HG03025 (cell line): ENCODE measurements at regions not wholly inside any gene's neighbourhood (a gene's known extent, or its start where the extent isn't known, plus 50 kb on each side); places are given as distances from the start of the nearest gene placed in this dataset.

Source experiments
- ATAC-seq: cut with Tn5 transposase; IDR thresholded peaks from one replicate; pipeline ENCODE4 v1.9.1; 2021; ENCODE audit warnings: mild to moderate bottlenecking, moderate library complexity; ENCODE audit not compliant: unreplicated experiment, low FRiP score

DNA sequence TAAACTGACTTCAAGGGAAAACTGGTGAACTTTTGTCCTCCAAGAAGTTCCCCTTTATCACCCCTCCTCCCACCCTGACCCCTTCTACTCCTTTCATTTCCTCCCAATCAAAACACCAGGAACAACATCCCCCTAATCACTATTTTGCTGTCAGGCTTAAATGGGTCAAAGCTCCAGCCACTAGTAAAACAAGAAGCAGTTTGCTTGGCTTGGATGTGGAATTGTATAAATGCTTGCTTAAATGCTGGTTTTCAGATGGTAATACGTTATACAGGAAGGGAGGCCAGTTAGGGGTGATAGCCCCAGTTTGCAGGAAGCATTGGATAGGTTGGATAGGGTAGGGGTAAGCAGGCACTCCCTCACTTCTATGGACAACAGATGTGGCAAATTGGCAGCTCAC, 473.6 kb downstream of the AGTPBP1 start:
- ATAC-seq, result no peak

DNA sequence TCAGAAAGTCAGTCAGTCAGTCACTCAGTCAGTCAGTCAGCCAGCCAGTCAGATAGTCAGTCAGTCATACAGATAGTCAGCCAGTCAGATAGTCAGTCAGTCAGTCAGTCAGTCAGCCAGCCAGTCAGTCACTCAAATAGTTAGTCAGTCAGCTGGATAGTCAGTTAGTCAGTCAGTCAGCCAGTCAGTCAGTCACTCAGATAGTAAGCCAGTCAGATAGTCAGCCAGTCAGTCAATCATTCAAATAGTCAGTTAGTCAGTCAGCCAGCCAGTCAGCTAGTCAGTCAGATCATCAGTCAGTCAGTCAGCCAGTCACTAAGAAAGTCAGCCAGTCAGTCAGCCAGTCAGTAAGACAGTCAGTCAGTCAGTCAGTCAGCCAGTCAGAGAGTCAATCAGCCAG, 477.1 kb downstream of the AGTPBP1 start:
- no peak for ATAC-seq

DNA sequence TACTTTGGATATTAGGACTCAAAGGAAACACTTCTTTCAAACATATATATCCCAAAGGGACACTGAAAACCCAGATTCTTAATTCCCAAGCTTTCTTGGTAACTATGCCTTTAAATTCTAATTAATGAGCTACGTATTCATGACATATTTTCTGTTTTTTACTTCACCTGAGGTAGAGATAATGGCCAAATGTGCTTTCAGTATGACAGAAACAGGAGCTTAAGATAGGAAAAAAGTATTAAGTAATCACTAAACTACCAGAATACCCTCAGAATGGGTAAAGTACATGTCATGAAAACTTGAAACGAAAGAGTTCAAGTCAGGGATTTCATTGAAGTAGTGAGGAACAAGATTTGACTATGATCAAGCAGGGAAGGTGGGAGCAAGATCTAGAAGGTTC, 478.5 kb downstream of the AGTPBP1 start:
- ATAC-seq, result no peak

DNA sequence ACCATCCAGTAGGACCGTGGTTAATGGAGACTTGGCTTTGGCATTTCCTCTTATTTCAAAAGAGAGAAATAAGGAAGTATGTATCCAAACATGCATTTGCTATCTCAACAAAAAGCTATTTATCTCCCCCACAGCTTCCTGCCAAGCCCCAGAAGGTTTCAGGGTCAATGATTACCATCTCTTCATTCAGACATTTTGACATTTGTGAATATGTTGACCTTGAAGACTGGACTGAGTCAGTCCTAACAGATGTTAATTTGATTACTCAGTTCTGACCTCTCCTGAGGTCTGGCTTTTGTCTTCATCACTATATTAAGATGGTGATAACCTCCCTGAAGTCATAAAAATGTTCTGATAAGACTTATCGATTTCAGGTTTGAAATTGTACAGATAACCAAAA, 479.4 kb downstream of the AGTPBP1 start:
- no peak for ATAC-seq

DNA sequence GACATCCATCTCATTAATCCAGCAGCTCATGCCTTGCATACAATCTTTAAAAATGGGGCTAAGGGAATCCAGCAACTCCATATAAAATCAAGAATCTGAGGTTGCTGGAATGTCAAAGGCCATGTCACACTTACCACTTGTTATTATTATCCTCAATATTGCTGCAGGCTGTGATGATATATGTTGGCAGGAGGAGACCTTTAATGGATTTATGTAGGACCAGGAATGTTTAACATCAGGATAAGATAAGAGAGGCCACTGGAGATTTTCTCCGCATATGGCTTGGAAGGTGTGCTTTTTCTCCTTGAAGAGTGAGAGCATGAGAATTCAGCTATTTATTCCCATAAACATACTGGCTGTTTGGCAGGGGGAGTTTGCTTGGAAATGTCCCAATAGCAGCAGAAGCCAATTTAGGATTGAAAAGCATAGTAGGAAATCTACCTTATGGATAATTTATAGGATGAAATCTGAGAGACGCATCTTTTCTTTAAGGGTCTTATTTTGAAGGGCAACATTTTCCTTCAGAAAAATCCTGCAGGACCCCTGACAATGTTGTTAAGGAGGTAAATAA, 481.4 kb downstream of the AGTPBP1 start:
- ATAC-seq, result no peak

DNA sequence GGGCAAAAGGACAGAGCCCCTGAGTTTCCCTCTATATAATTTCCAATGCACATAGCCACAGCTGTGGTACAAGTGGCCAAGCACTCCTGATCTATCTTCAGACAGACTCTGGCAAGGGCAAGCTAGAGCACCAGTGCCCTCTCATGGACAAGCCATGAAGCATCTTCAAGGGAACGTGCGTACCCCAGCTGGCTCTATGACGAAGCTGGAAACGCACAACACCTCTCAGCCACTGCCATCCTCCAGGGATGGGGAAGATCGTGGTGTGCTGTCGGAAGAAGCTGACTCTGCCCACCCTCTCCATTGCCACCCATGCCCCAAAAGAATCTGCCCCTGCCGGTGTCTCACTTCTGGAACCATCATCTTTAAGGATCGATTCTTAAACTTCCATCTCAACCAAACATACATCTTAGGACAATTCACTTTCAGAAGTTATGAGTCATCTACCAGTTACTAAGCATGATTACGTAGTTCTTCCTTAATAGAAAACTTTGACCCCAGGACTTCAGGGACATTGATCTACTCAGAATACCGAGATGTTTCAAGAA, 482.9 kb downstream of the AGTPBP1 start:
- ATAC-seq, result peak; percentile 53

DNA sequence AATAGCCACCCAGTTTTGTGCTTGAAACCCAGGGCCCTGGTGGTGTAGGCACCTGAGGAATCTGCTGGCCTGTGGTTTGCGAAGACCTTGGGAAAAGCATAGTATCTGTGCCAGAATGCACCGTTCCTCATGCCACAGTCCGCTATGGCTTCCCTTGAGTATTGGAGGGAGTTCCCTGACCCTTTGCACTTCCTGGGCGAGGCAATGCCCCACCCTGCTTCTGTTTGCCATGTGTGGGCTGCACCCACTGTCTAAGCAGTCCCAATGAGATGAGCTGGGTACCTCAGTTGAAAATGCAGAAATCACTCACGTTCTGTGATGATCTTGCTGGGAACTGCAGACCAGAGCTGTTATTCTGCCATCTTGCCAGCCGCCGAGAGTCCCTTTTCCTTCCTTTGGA, 483.5 kb downstream of the AGTPBP1 start:
- ATAC-seq, result no peak

DNA sequence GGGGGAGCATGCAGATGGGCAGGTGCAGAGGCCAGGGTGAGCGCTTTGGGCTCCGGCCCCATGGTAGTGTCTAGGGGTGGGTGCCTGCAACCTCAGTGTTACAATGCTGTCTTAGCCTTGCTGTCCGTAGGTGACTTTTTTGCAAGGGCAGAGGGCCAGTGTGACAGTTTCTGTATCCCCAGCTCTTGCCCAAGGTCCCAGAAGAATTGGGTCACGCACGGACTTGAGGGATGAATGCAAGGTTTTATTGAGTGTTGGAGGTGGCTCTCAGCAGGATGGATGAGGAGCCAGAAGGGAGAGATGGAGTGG, 492.5 kb downstream of the AGTPBP1 start:
- no peak for ATAC-seq

DNA sequence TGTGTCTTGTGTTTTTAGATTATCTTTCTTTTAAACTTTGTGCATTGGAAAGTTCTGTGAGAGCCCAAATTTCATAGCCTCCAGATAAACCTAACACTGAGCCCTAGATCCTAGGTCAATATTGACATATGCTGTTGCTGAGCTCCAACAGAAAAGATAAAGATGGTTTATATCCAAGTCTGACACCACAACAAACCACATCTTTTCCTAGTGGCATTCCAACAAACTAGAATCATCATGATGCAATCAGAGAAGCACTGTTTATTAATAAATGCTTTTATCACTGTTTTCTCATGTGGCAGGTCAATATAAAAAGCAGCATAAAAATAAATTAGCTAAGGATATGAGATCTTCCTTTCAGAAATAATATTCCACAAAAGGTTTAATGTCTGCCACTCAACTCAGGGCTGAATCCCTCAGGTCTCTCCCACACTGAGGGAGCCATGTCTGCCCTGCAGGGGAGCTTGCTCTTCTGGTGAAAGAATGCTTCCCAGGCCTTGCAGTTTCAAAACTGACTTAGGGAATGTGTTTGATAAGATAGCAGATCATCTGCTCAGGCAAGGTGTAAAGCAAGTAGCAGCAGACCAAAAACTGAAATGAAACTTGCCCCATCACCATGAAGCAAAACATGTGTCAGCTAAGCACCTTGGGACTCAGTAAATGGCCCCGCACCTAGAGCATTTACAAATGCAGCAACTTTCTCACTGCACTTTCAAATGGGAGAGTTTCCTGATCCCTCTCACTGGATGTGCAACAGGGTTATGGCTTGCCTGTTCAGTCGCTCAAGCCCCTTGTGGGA, 493.0 kb downstream of the AGTPBP1 start:
- no peak for ATAC-seq

DNA sequence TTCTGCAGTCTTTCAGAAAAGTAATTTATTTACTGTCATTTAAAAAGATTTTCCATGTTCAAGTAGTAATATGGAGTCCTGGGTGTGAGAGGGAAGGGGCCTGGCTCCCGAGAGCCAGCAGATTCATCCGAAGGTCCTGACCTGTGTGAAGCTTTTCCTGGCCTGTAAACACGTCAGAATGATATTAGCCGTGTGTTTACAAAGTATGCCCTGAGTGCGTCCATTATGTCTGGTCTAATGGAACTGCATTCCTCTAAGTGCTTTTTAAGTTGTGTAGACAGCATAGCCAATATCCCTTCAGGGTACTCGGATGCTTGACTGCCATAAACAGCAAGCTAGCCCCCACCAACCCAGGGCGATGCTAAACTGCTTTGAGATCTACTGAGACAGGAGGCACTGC, 495.2 kb downstream of the AGTPBP1 start:
- ATAC-seq, result no peak

DNA sequence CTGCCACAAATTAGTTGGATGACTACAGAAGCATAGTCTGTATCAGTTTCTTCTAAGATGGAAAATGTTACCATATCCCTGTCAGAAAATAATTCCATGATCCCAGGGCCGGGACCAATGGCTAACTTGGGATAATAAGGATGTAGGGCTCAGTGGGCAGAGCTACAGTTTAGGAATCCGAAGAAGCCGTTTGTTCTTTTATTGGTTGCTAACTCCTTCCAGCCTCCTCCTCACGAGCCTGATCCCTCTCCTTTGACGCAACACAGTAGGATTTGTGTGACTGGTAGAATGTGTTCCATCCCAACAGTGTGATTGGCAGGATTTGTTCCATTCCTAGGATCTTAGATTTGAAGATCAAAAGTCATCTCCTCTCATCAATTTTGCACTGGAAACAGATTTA, 496.9 kb downstream of the AGTPBP1 start:
- no peak for ATAC-seq

DNA sequence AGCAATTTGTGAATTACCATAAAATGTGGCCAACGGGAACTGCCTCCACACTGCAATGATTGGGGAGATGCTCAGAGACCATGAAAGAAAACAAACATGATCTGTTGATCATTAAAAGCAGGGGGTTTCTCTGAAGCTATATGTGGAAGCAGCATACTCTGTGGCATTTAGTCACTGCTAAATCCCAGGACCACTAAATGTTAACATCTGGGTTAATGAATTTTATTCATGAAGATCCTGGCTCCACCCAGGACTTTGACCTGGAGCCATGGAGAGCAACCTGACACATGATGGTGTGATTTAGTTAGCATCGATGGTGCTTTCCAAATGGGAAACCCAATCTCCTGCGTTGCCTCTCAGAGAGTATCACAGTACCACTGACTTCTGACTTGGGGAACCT, 497.8 kb downstream of the AGTPBP1 start:
- ATAC-seq, result no peak

DNA sequence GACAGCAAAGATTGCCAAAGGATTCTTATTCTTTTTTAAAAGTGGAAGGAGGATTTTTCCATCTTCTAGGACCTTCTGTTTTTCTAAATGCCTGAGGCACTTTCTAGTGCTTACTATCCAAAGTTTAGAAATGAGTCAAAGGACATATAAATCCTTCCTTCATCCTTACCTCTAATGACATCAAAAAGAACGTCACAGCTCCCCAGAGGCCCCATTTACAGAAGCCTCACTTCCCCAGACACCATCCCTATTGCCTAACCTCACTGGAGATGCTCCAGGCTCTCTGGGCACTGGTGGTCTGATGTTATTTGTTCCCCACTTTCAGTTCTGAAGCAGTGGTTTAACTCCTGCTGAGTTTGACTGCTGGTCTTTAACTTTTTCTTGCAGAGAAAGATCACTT, 504.3 kb downstream of the AGTPBP1 start:
- no peak for ATAC-seq

DNA sequence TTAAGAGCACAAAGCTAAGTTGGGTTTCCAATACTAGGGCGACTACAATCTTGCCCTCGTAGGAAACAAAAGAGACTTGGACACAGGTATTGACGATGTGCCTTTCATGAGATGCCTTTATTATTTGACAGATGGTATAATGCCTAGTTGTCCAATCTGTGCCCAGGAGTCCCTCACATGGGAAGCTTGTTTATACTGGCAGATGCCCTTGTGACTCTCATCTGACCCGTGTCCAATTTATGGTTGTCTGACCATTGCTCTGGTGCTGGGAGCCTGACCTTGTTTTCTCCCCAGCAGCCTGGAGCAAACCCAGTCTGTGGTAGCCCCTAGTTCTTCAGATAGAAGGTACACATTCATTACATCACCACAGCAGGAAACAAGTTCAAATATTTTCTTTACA, 511.7 kb downstream of the AGTPBP1 start:
- ATAC-seq, result no peak

DNA sequence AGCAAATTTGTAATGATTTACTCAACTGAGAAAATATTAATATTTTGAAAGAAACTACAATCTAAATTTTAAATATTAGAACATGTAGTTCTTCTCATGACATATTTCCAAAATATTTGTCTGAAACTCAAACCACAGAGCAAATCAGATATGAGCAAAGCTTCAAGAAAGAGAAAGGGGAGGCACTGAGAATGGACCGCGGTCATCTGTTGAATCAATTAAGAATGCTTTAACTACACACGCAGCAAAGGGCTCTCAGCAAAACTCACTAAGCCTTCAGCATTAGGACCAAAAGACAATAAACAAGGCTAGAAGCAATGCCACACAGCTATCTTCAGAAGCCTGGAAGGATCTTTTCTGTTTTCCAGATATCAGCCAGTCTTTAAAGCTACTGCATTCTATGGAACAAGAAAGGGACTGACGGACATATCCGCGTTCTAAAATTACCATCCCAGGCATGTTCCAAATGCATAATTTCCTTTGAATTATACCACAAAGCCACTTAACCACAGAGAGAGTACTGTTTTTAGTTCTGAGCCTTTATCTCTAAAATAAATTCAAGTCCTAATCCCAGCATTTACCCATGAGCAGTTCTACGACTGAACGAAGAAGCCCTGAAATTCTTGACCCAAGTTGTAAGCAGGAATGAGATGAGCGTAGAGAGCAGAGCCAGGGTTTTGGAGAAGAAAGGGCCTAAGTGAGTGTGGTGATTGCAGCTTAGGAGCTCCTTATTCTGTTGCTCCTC, 513.5 kb downstream of the AGTPBP1 start:
- ATAC-seq, result no peak

DNA sequence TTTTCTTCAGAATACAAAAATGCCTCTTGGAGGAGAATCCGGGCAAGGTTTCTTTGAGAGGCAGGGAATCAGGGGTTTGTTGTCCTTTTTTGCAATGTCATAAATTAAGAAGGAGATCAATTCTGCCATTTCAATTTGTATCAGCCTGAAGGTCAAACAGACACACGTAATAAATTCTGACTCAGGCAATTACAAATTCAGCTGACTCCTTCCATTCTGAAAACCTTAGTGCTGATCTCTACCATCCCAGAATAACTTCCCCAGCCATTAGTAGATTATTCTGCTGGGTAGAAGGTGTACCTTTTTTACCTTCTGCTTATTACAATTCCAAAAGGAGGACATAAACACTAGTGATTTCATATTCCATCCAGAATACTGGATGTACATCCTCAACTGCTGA, 516.6 kb downstream of the AGTPBP1 start:
- no peak for ATAC-seq

DNA sequence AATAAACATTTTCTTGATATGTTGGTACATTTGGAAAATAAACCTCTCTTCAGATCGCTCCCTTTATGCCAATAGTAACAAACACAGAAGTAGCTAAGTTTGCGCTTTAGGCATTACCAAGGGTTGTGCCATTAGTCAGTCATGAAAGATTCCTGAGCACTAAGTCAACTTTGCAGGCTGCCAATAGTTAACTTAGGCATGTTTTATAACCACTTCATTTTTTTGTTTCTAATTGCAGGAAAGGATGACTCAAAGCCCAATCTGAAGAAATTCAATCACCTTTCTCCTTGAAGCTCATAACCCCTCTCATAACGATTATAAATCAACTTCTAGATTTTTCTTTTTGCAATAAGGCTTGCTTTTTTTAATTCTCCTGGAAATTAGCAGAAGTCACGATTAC, 517.0 kb downstream of the AGTPBP1 start:
- no peak for ATAC-seq

DNA sequence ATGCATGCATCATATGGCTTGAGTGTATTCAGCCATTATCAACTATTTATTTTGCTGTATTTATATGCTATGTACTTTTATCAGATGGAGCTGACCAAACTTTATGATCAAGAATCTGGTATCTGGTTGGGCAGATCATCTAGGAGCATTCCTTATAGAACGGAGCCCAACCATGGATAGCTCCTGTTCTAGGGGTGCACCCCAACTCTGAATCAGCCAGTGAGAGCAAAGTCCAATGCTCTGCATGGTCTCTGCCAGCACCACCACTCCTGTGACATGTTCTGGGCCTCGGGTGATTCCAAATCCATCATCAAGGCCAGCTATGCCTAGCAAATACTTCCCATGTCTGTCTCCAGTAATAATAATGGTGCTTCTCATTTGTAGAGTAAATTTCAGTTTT, 517.5 kb downstream of the AGTPBP1 start:
- no peak for ATAC-seq

DNA sequence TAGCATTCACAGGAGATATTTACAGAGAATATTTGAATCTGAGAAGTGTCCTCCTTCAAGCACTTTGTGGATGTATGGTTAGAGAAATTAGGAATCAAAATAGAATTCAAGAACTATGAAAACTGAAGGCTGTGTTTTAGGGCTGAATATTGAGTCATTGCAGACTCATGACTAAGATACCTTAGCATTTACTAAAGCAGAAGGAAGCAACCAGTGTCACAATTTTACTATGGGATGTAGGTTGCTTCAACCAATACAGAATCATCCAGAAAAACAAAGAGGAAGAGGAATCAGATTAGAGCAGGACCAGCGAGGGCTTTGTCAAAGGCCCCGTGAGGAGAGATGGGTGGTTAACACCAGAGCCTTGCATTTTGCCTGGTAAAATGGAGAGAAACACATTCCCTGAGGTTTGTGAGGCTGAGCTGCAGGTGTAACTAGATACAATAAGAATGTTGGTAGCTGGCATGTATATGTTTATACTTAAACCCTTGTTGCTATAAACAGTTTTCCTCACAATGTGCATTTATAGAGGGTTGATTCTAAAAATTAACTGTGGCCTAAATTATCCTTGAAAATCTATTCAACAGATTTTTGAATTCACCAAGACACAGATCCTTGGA, 518.1 kb downstream of the AGTPBP1 start:
- ATAC-seq, result no peak

DNA sequence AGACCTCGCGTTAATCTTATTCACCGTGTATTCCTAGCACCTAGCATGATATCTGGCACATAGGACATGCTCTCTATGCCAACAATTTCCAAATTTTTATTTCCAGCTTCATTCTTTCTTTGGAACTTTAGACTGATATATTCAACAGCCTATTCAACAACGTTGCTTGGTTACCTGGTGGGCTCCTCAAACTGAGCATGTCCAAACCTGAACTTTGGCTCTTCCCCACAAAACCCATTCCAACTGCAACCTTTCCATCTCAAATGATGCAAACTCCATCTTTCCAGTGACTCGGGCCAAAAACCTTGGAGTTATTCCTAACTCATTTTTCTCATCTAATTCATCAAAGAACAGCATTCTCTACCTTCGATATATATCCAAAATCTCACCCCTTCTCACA, 525.2 kb downstream of the AGTPBP1 start:
- no peak for ATAC-seq

DNA sequence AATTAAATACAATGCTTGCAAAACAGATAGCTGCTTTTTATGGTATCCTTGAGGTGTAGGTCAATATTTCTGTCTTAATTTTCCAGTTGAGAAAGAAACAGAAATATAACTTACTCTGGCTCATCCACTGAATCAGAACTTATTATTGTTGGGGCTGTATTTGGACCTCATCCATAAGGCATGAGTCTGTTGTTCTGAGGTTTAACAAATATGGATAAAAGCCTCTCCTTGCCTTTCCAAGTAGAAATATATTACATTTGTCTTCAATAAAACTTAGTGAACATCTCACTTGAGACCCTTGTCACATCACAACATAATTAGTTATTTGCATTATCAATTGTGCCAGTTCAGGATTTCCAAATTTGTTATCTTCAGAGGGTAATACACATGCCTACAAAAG, 525.8 kb downstream of the AGTPBP1 start:
- ATAC-seq, result no peak
